G401.6 (cell line): ENCODE measurements at regions not wholly inside any gene's neighbourhood (a gene's known extent, or its start where the extent isn't known, plus 50 kb on each side); places are given as distances from the start of the nearest gene placed in this dataset.

Experiments used
- FAIRE-seq: peaks from 2 replicates; lab custom pipeline; 2012; peaks lifted over from hg19 to GRCh38; lab: Jason Lieb, UNC

GRCh38 chr2:238561230-238561629 lies 134.5 kb downstream of the ASB1 start:
- no peak for FAIRE-seq

DNA sequence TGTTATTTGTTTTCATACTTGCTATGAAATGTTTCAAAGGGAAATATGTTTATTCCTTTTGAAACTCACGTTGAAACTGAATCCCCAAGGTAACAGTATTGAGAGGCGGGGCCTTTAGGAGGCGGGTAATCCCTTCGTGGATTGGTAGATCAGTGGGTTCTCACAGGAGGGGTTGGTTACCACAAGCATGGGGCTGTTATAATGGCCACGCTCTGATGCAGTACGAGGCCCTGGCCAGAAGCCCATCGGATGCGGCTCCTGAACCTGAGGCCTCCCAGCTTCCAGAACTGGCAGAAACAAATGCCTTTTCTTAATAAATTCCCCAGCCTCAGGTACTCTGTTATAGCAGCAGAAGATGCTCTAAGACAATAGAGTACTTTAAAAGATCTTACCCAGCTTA lies 135.7 kb downstream of the ASB1 start:
- no peak for FAIRE-seq

- FAIRE-seq = no peak
Observed at GRCh38 chr2:238563551-238563950, 136.8 kb downstream of the ASB1 start.

- FAIRE-seq = no peak
Observed at GRCh38 chr2:238564286-238564920, 137.7 kb downstream of the ASB1 start.

- FAIRE-seq = no peak
Observed at GRCh38 chr2:238565031-238565430, 138.3 kb downstream of the ASB1 start.

- FAIRE-seq = no peak
Observed at GRCh38 chr2:238566001-238566645, 139.4 kb downstream of the ASB1 start.

- no peak for FAIRE-seq
Observed at GRCh38 chr2:238567067-238567855, 140.5 kb downstream of the ASB1 start.

DNA sequence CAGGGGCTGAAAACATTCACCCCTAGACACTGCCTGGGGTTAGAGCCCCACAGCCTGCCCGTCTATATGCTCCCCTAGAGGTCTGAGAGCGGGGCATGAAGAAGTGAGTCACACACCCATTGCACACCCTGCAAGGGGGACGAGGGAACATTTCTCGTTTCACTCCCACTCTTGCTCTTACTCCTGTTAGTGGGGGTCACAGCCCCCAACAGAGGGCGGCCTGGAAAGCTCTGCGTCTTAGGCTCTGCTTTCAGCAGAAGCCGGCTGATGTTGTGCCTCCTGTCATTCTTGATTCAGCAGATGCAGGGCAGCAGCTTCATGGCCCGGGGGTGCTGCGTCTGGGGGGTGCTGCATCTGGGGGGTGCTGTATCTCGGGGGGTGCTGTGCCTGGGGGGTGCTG lies 141.3 kb downstream of the ASB1 start:
- FAIRE-seq = no peak

DNA sequence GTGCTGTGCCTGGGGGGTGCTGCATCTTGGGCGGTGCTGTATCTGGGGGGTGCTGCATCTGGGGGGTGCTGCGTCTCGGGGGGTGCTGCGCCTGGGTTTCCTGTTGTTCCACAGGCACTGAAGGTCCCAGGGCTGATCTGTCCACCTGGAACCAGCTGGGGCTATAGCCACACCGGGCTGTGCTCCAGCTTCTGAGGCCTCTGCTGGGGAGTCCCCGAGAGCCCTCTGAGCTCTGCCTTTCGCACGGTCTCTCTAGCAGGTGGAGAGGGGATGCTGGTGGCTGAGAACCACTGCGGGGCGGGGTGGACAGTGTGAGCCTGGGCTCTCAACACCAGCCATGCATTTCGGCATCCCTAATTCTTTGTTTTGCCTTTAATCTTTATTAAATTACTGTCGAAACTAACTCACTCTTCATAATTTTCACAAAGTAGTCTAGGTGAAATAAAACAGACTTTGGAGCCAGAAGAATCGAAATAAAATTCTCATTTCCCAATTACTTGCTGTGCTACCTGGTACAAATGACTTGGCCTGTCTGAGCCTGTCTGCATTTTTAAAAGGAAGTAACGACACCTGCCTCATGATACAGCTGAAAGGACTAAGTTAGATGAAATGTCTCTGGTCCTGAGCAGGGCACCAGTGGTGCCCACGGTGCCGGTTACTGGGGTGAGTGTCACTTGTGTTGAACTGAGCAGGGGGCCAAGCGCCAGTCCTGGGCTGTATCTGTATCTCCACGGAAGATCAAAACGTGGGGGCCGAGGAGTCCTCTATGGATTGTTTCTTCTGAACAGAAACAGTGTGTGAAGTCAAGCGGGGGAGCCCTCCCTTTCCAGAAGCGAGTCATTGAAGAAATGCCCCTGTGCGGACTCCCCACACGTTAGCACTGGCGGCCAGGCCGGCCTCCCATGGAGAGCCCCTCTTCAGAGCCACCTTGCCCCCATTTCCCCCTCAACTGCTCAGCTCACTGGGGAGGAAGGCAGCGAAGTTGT lies 142.0 kb downstream of the ASB1 start:
- no peak for FAIRE-seq

DNA sequence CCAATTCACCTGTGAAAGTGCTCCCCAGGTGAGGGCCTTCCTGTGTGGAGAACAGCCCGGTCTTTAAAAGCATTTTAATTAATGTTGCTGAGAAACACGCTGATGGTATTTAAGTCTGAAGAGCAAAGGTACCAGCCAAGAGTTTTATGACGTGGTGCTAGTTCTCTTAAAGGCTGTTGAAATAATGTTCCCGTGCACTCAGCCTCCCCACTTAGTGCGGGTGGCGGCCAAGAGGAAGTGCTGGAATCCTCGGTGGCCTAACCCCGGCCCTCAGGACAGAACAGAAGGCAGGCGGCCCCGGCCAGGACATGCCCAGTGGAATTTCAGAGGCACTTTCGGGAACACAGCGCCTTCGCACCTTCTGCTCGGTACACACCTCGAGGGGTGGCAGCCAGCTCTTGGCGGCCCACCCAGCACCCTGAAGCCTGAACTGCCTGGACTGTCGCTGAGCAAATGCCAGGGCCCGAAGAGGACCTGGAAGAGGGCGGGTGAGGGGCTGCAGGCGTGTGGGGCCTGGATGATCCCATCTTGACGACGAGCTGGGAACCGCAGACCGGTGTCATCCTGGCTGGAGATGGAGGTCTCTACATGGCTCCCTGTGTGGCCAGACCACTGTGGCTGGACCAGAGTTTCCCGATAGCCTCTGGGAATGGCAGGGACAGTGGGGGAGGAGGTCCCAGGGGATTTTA lies 142.9 kb downstream of the ASB1 start:
- FAIRE-seq = no peak

- no peak for FAIRE-seq
Observed at GRCh38 chr2:238570391-238570790, 143.7 kb downstream of the ASB1 start.

DNA sequence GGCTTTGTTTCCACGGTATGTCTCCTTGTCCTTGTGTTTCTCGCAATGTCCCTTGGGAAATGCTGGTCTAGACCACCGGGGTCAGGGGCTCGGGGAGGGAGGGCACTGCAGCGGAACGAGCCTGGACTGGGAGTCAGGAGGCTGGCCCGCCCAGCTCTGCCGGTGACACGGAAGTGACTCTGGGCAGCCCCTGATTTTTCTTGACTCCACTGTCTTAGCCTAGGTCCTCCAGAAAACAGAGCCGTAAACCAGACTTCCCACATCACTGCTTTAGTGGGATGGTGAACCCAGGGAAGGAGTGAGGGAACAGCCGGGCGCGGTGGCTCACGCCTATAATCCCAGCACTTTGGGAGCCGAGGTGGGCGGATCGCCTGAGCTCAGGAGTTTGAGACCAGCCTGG lies 144.2 kb downstream of the ASB1 start:
- no peak for FAIRE-seq

- FAIRE-seq = no peak
Observed at GRCh38 chr2:238571661-238572372, 145.1 kb downstream of the ASB1 start.

GRCh38 chr2:238573065-238573778 lies 146.5 kb downstream of the ASB1 start:
- FAIRE-seq = no peak

DNA sequence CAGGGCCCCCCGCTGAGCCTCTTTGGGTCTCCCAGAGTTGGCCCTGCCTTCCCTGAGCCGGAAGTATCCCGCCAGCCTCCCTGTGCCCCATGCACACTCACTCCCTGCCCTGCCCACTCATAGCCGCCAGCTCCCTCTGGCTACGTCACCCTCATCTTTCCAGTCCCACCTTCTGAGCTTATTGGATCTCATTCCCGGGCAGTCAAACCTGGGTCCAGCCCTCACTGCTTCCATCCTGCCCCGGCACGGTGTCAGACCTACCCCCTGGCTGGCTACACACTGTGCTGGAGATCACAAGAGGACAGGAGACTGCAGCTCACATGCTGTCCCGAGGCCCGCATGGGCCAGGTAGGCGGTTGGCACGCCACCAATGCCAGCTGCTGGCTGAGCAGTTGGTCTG lies 147.2 kb downstream of the ASB1 start:
- FAIRE-seq = no peak

DNA sequence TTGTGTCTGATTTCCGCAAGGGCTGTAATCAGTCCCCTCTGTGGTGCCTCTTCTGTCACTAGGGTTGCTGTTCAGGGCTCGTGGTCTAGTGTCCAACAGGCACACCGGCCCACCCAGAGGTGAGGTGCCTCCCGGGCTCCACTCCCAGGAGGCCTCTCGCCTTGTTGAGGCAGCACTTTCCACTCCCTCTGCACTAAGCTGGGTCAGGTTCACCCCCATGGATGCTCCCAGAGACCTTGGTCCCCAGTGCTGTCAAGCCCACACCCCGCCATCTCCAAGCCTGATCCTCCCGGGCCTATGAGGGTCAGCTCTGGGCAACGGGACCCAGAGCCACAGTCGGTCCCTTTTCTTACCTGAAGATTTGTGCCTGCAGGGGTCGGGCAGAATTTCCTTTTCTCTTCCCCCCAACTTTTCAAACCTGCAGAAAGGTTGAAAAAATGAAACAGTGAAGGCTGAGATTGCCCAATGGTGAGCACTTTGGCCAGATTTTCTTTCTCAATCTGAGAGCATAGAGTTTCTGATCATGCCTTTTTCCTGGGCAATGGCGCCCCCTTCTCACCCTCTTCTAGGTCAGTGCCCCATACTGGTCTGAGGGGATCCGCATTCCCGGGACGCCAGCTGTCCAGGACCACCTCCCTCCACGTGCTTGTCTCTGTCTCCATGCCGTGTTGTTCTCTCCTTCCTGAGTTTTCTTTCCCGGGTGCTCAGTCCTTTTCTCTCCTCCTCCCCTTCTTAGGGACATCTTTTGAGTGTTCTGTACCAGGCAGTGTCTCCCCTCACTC lies 148.0 kb downstream of the ASB1 start:
- FAIRE-seq = no peak

- no peak for FAIRE-seq
Observed at GRCh38 chr2:238576674-238577073, 149.9 kb downstream of the ASB1 start.

DNA sequence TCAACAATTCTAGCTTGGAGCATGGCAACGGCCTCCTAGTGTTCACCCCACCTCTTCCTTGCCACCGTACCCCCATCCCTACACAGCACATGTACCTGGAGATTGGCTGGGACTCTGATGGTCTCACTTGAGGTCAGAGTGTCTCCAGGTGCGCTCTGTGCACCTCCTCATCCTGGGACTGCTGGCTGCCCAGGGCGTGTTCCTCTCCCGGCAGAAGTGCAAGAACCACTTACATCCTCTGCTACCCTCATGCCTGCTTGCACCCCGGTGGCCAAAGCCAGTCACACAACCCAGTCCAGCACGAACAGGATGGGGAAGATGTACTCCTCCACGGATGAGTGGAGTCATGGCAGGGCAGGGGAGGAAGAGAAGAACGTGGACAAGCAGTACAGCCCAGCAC lies 151.5 kb downstream of the ASB1 start:
- no peak for FAIRE-seq

- FAIRE-seq = no peak
Observed at GRCh38 chr2:238580486-238580885, 153.8 kb downstream of the ASB1 start.

GRCh38 chr2:238581126-238581525 lies 154.4 kb downstream of the ASB1 start:
- FAIRE-seq = no peak
